ENCODE measurements at regions not wholly inside any gene's neighbourhood (a gene's known extent, or its start where the extent isn't known, plus 50 kb on each side); places are given as distances from the start of the nearest gene placed in this dataset.
"Not testable (repeated sequence)": the region's sequence is repeated elsewhere in the genome, so short reads cannot be mapped to it uniquely, and the experiment has no call there.

DNA sequence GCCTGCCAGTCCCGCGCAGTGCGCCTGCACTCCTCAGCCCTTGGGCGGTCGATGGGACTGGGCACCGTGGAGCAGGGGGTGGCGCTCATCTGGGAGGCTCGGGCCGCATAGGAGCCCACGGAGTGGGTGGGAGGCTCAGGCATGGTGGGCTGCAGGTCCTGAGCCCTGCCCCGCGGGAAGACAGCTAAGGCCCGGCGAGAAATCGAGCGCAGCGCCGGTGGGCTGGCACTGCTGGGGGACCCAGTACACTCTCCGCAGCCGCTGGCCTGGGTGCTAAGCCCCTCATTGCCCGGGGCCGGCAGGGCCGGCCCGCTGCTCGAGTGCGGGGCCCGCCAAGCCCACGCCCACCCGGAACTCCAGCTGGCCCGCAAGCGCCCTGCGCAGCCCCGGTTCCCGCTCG is 1565.3 kb downstream of the HACE1 start:
- FAIRE-seq; H4K20me1 ChIP-seq (replicated peaks; ENCODE audit: control insufficient read depth, extremely low read depth, insufficient read depth, low read length); DNase-seq (ENCODE audit: low read depth, low spot score); dilution Hi-C loops (cut with MboI; ENCODE audit: extremely low pct_ligation_motif_present, low sequenced_read_pairs); H3K27me3 ChIP-seq (ENCODE audit: control insufficient read depth in 2 of 2, insufficient read depth in 2 of 2, low read length in 2 of 2); CTCF ChIA-PET; H3K9me3 ChIP-seq (replicated peaks; ENCODE audit: control insufficient read depth, insufficient read depth, low read length); H3K79me2 ChIP-seq (ENCODE audit: control insufficient read depth, insufficient read depth, low read length); H3K9ac ChIP-seq (replicated peaks; ENCODE audit: extremely low read depth, insufficient read depth, low read length); BruUV-seq (replicated peaks); H3K9me1 ChIP-seq (replicated peaks; ENCODE audit: control insufficient read depth, extremely low read depth, insufficient read depth, low read length); H3K4me3 ChIP-seq (replicated peaks in 1 of 3; ENCODE audit: insufficient read depth in 1 of 3, low read depth in 1 of 3, low read length in 3 of 3); intact Hi-C loops (cut with micrococcal nuclease); H3K36me3 ChIP-seq (ENCODE audit: control insufficient read depth in 2 of 2, extremely low read depth in 1 of 2, insufficient read depth in 2 of 2, low read length in 2 of 2); H3K27ac ChIP-seq (ENCODE audit: insufficient read depth, low read depth, low read length); POLR2A ChIA-PET; H2AFZ ChIP-seq (ENCODE audit: low read depth, low read length); H3K4me2 ChIP-seq (ENCODE audit: insufficient read depth, low read length); H3K4me1 ChIP-seq (ENCODE audit: control insufficient read depth, extremely low read depth, insufficient read depth, low read length): not testable (repeated sequence)

GRCh38 chr6:103284835-103285234 is 1574.9 kb downstream of the HACE1 start:
- Histone ChIP-seq H3K9ac (replicated peaks; ENCODE audit: extremely low read depth, insufficient read depth, low read length) (no peak overlapping the region), H3K4me1 (ENCODE audit: control insufficient read depth, extremely low read depth, insufficient read depth, low read length) (no peaks in the 10 kb centered on the region), H4K20me1 (replicated peaks; ENCODE audit: control insufficient read depth, extremely low read depth, insufficient read depth, low read length) (no peaks in the 10 kb centered on the region), H3K27ac (ENCODE audit: insufficient read depth, low read depth, low read length) (no peak overlapping the region), H3K79me2 (ENCODE audit: control insufficient read depth, insufficient read depth, low read length) (no peaks in the 10 kb centered on the region), H3K36me3 (ENCODE audit: control insufficient read depth in 2 of 2, extremely low read depth in 1 of 2, insufficient read depth in 2 of 2, low read length in 2 of 2) (no peaks in the 10 kb centered on the region), H3K4me2 (ENCODE audit: insufficient read depth, low read length) (no peak overlapping the region), H3K4me3 (replicated peaks in 1 of 3; ENCODE audit: insufficient read depth in 1 of 3, low read depth in 1 of 3, low read length in 3 of 3) (no peak overlapping the region), H3K9me3 (replicated peaks; ENCODE audit: control insufficient read depth, insufficient read depth, low read length) (no peaks in the 10 kb centered on the region), H3K9me1 (replicated peaks; ENCODE audit: control insufficient read depth, extremely low read depth, insufficient read depth, low read length) (no peaks in the 10 kb centered on the region), H3K27me3 (ENCODE audit: control insufficient read depth in 2 of 2, insufficient read depth in 2 of 2, low read length in 2 of 2) (no peaks in the 10 kb centered on the region), H2AFZ (ENCODE audit: low read depth, low read length) (no peak overlapping the region)
- intact Hi-C loops (cut with micrococcal nuclease) = no loop called here
- DNase-seq (ENCODE audit: low read depth, low spot score) (no peak), FAIRE-seq (no peak)
- POLR2A ChIA-PET = no interaction called here
- dilution Hi-C loops (cut with MboI; ENCODE audit: extremely low pct_ligation_motif_present, low sequenced_read_pairs) = no loop called here
- TF ChIP-seq POLR2AphosphoS5 (IDR thresholded peaks at IDR 0.05; ENCODE audit: insufficient read depth, low read depth, low read length) = no peak
- no peak for TF ChIP-seq FOS (IDR thresholded peaks at IDR 0.05; ENCODE audit: borderline replicate concordance, insufficient read depth, low read length)
- TF ChIP-seq POLR2A (IDR thresholded peaks at IDR 0.05; ENCODE audit: low read depth, low read length) = no peak
- TF ChIP-seq, protein P1, sequence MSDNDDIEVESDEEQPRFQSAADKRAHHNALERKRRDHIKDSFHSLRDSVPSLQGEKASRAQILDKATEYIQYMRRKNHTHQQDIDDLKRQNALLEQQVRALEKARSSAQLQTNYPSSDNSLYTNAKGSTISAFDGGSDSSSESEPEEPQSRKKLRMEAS (IDR thresholded peaks at IDR 0.05; ENCODE audit: insufficient read depth, insufficient read length) = no peak
- TF ChIP-seq JUN (IDR thresholded peaks at IDR 0.05; ENCODE audit: borderline replicate concordance, insufficient read depth, insufficient read length, low read depth) = no peak
- TF ChIP-seq MYC (IDR thresholded peaks at IDR 0.05; ENCODE audit: low read depth, low read length) = no peak
- TF ChIP-seq EZH2 (IDR thresholded peaks at IDR 0.05; ENCODE audit: borderline replicate concordance, low read depth, low read length, severe bottlenecking) = no peak
- no peak for TF ChIP-seq GATA2 (IDR thresholded peaks at IDR 0.05; ENCODE audit: insufficient read depth, insufficient read length, low read depth, low read length)
- CTCF ChIA-PET = no interaction called here
- no TSS peak for BruUV-seq (replicated peaks)

Measured in endothelial cell of umbilical vein (primary cell).